ENCODE measurements at regions not wholly inside any gene's neighbourhood (a gene's known extent, or its start where the extent isn't known, plus 50 kb on each side); places are given as distances from the start of the nearest gene placed in this dataset.

DNA sequence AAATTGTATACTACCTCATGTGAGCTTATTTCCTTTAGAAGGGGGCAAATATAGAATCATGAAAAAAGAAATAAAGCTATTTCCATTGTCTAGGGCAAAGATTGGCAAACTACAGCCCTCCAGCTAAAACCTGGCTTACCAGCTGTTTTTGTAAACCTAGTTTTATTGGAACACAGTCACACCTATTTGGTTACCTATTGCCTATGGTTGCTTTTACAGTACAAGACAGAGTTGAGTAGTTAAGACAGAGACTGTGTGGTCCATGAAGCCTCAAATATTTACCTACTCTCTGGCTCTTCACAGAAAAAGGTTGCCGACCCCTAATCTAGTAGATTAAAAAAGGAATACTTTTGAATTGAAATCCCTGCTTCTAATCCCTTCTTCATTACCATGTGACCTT lies 88.8 kb upstream of the ENPP6 start:
- TF ChIP-seq, protein P1, sequence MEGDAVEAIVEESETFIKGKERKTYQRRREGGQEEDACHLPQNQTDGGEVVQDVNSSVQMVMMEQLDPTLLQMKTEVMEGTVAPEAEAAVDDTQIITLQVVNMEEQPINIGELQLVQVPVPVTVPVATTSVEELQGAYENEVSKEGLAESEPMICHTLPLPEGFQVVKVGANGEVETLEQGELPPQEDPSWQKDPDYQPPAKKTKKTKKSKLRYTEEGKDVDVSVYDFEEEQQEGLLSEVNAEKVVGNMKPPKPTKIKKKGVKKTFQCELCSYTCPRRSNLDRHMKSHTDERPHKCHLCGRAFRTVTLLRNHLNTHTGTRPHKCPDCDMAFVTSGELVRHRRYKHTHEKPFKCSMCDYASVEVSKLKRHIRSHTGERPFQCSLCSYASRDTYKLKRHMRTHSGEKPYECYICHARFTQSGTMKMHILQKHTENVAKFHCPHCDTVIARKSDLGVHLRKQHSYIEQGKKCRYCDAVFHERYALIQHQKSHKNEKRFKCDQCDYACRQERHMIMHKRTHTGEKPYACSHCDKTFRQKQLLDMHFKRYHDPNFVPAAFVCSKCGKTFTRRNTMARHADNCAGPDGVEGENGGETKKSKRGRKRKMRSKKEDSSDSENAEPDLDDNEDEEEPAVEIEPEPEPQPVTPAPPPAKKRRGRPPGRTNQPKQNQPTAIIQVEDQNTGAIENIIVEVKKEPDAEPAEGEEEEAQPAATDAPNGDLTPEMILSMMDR (IDR thresholded peaks at IDR 0.05): no peak
- no peak for TF ChIP-seq ZFX (IDR thresholded peaks at IDR 0.05; ENCODE audit: borderline replicate concordance)

Measured in 22Rv1 (cell line).